Naive thymus-derived CD4-positive, alpha-beta T cell (primary cell): ENCODE measurements at regions not wholly inside any gene's neighbourhood (a gene's known extent, or its start where the extent isn't known, plus 50 kb on each side); places are given as distances from the start of the nearest gene placed in this dataset.
"Not testable (repeated sequence)": the region's sequence is repeated elsewhere in the genome, so short reads cannot be mapped to it uniquely, and the experiment has no call there.

Experiments used
- ATAC-seq: fragments of 150-1000 bp; cut with Tn5 transposase; 2 replicates; pipeline ENCODE4 v1.10.0; 2021; ENCODE audit warnings: mild to moderate bottlenecking, moderate library complexity
- CTCF ChIA-PET: fragments of 350-600 bp; sonication (Branson Sonifier 250); formaldehyde crosslinking; loops from one replicate; lab custom pipeline; 2021; ENCODE audit warnings: antibody characterized with exemption; lab: Charles Lee
- POLR2A ChIA-PET: fragments of 350-600 bp; sonication (Branson Sonifier 250); formaldehyde crosslinking; loops from one replicate; lab custom pipeline; 2021; ENCODE audit warnings: antibody characterized with exemption, inconsistent platforms; lab: Charles Lee
- DNase-seq, 9 donors: peaks; one replicate each; pipeline versions ENCODE4 v3.0.0 to v3.0.0-alpha.2; 2020 to 2022; ENCODE audit warnings: mixed read lengths in 1 of 9
- H3K27ac ChIP-seq: one replicate; pipeline ENCODE4 v1.7.0; 2013; ENCODE audit warnings: mild to moderate bottlenecking, low read depth, low read length, moderate library complexity
- H3K27me3 ChIP-seq, 2 donors: one replicate each; pipeline ENCODE4 v1.7.0; 2013; ENCODE audit warnings: low read length in 2 of 2, mild to moderate bottlenecking in 2 of 2, moderate library complexity in 2 of 2; ENCODE audit not compliant: control insufficient read depth in 2 of 2, insufficient read depth in 2 of 2
- H3K36me3 ChIP-seq, 3 experiments: 1 replicate in 2 of 3; 2 replicates in 1 of 3; pipeline ENCODE4 v1.7.0; 2013; ENCODE audit warnings: low read length in 3 of 3, mild to moderate bottlenecking in 3 of 3, moderate library complexity in 1 of 3; ENCODE audit not compliant: insufficient read depth in 3 of 3, control insufficient read depth in 2 of 3
- H3K4me1 ChIP-seq, 2 donors: one replicate each; pipeline ENCODE4 v1.7.0; 2013; ENCODE audit warnings: low read length in 2 of 2, mild to moderate bottlenecking in 2 of 2, moderate library complexity in 1 of 2; ENCODE audit not compliant: control insufficient read depth in 2 of 2, insufficient read depth in 2 of 2
- H3K4me3 ChIP-seq: 2 replicates; pipeline ENCODE4 v1.7.0; 2013; ENCODE audit warnings: mild to moderate bottlenecking, low read length
- H3K9me3 ChIP-seq, 3 experiments: 1 replicate in 2 of 3; 2 replicates in 1 of 3; pipeline ENCODE4 v1.7.0; 2013; ENCODE audit warnings: low read length in 3 of 3; ENCODE audit not compliant: control insufficient read depth in 2 of 3
- H3K27ac Mint-ChIP-seq, 9 donors: one replicate each; pipeline ENCODE4 v1.8.0; 2020 to 2022; ENCODE audit warnings: mixed read lengths in 9 of 9, mild to moderate bottlenecking in 8 of 9, moderate library complexity in 5 of 9, inconsistent platforms in 2 of 9
- H3K27me3 Mint-ChIP-seq, 5 donors: one replicate each; pipeline ENCODE4 v1.8.0; 2021 to 2022; ENCODE audit warnings: mixed read lengths in 5 of 5, mild to moderate bottlenecking in 1 of 5
- H3K36me3 Mint-ChIP-seq, 5 donors: one replicate each; pipeline ENCODE4 v1.8.0; 2020 to 2022; ENCODE audit warnings: mixed read lengths in 5 of 5, mild to moderate bottlenecking in 3 of 5, inconsistent platforms in 1 of 5
- H3K4me1 Mint-ChIP-seq, 7 donors: one replicate each; pipeline ENCODE4 v1.8.0; 2020 to 2022; ENCODE audit warnings: mixed read lengths in 7 of 7, mild to moderate bottlenecking in 3 of 7, inconsistent platforms in 1 of 7
- H3K4me3 Mint-ChIP-seq, 10 donors: one replicate each; pipeline ENCODE4 v1.8.0; 2020 to 2022; ENCODE audit warnings: mild to moderate bottlenecking in 10 of 10, mixed read lengths in 10 of 10, moderate library complexity in 6 of 10, inconsistent platforms in 2 of 10
- H3K9me3 Mint-ChIP-seq, 11 donors: one replicate each; pipeline ENCODE4 v1.8.0; 2020 to 2022; ENCODE audit warnings: mixed read lengths in 11 of 11, mild to moderate bottlenecking in 4 of 11, inconsistent platforms in 1 of 11, moderate library complexity in 1 of 11
- intact Hi-C, 2 donors: fragments of 100-400 bp; cut with micrococcal nuclease; formaldehyde crosslinking; loops; one replicate each; pipeline ENCODE4 v1.15.1; 2023

GRCh38 chr9:120310035-120310434, 269.9 kb downstream of the CDK5RAP2 start:
- CTCF ChIA-PET: no interaction called here

GRCh38 chr9:120308495-120308894, 271.5 kb downstream of the CDK5RAP2 start:
- Mint-ChIP-seq H3K4me1 (no peaks in the 10 kb centered on the region), H3K9me3 (peaks cover 0 to 20% (median 0%) of the 10 kb centered on the region in 11 donors), H3K27ac (no peak overlapping the region), H3K4me3 (no peak overlapping the region), H3K27me3 (peaks cover 5 to 26% (median 17%) of the 10 kb centered on the region in 5 donors), H3K36me3 (no peaks in the 10 kb centered on the region)
- ATAC-seq: no peak
- ChIA-PET POLR2A (no interaction called here), CTCF (no interaction called here)
- Histone ChIP-seq H3K9me3 (no peaks in the 10 kb centered on the region), H3K4me3 (no peak overlapping the region), H3K27me3 (no peaks in the 10 kb centered on the region), H3K36me3 (no peaks in the 10 kb centered on the region), H3K27ac (no peak overlapping the region), H3K4me1 (no peaks in the 10 kb centered on the region)
- no peak for DNase-seq
- intact Hi-C loops: no loop called here

More at GRCh38 chr9:120310035-120310434, 269.9 kb downstream of the CDK5RAP2 start:
- H3K27ac ChIP-seq: no peak overlapping the region
- H3K9me3 ChIP-seq: no peaks in the 10 kb centered on the region
- H3K4me1 ChIP-seq: no peaks in the 10 kb centered on the region
- no peak for ATAC-seq
- Mint-ChIP-seq H3K27ac (no peak overlapping the region), H3K4me1 (no peaks in the 10 kb centered on the region), H3K4me3 (no peak overlapping the region), H3K9me3 (peaks cover 0 to 20% (median 4%) of the 10 kb centered on the region in 11 donors), H3K27me3 (peaks cover 5 to 26% (median 17%) of the 10 kb centered on the region in 5 donors), H3K36me3 (peaks cover 0 to under 1% (median 0%) of the 10 kb centered on the region in 5 donors)
- intact Hi-C loops: no loop called here
- no peaks in the 10 kb centered on the region for H3K27me3 ChIP-seq
- H3K4me3 ChIP-seq: no peak overlapping the region
- H3K36me3 ChIP-seq: no peaks in the 10 kb centered on the region
- no peak for DNase-seq
- POLR2A ChIA-PET: no interaction called here

- Histone ChIP-seq H3K4me3 (no peak overlapping the region), H3K36me3 (no peaks in the 10 kb centered on the region), H3K27me3 (no peaks in the 10 kb centered on the region), H3K27ac (no peak overlapping the region), H3K4me1 (no peaks in the 10 kb centered on the region), H3K9me3 (no peaks in the 10 kb centered on the region)
- H3K4me3 Mint-ChIP-seq: no peak overlapping the region
- POLR2A ChIA-PET: no interaction called here
- DNase-seq (no peak), ATAC-seq (no peak)
- H3K4me1 Mint-ChIP-seq: no peaks in the 10 kb centered on the region
- no peak overlapping the region for H3K27ac Mint-ChIP-seq
- intact Hi-C loops: no loop called here
- H3K27me3 Mint-ChIP-seq: peaks cover 2 to 31% (median 18%) of the 10 kb centered on the region in 5 donors
- CTCF ChIA-PET: no interaction called here
- H3K9me3 Mint-ChIP-seq: peaks cover 0 to 24% (median 0%) of the 10 kb centered on the region in 11 donors
- H3K36me3 Mint-ChIP-seq: peaks cover 0 to 4% (median 0%) of the 10 kb centered on the region in 5 donors
Measured at GRCh38 chr9:120307599-120307998, 272.4 kb downstream of the CDK5RAP2 start.

GRCh38 chr9:120306561-120306960, 273.4 kb downstream of the CDK5RAP2 start:
- Mint-ChIP-seq H3K27me3 (peaks cover 2 to 31% (median 18%) of the 10 kb centered on the region in 5 donors), H3K36me3 (peaks cover 0 to 4% (median 0%) of the 10 kb centered on the region in 5 donors), H3K9me3 (peaks cover 0 to 18% (median 0%) of the 10 kb centered on the region in 11 donors), H3K4me3 (no peak overlapping the region), H3K4me1 (no peaks in the 10 kb centered on the region), H3K27ac (no peak overlapping the region)
- Histone ChIP-seq H3K27me3 (no peaks in the 10 kb centered on the region), H3K36me3 (no peaks in the 10 kb centered on the region), H3K9me3 (no peaks in the 10 kb centered on the region), H3K4me1 (no peaks in the 10 kb centered on the region), H3K4me3 (no peak overlapping the region), H3K27ac (no peak overlapping the region)
- ChIA-PET POLR2A (no interaction called here), CTCF (no interaction called here)
- no peak for DNase-seq
- intact Hi-C loops: no loop called here
- no peak for ATAC-seq

- peaks cover 0 to 4% (median 0%) of the 10 kb centered on the region in 5 donors for H3K36me3 Mint-ChIP-seq
- peaks cover 0 to 31% (median 16%) of the 10 kb centered on the region in 5 donors for H3K27me3 Mint-ChIP-seq
- no peaks in the 10 kb centered on the region for H3K36me3 ChIP-seq
- intact Hi-C loops: no loop called here
- H3K4me1 ChIP-seq: no peaks in the 10 kb centered on the region
- no peak overlapping the region for H3K27ac Mint-ChIP-seq
- no peak overlapping the region for H3K4me3 Mint-ChIP-seq
- ATAC-seq (no peak), DNase-seq (no peak)
- no peaks in the 10 kb centered on the region for H3K27me3 ChIP-seq
- ChIA-PET CTCF (no interaction called here), POLR2A (no interaction called here)
- H3K4me1 Mint-ChIP-seq: no peaks in the 10 kb centered on the region
- H3K4me3 ChIP-seq: no peak overlapping the region
- H3K9me3 Mint-ChIP-seq: peaks cover 0 to 16% (median 0%) of the 10 kb centered on the region in 11 donors
- H3K27ac ChIP-seq: no peak overlapping the region
- no peaks in the 10 kb centered on the region for H3K9me3 ChIP-seq
Measured at GRCh38 chr9:120306088-120306487, 273.9 kb downstream of the CDK5RAP2 start.

GRCh38 chr9:120304896-120305295, 275.1 kb downstream of the CDK5RAP2 start:
- H3K4me1 ChIP-seq, H3K4me1 Mint-ChIP-seq, H3K4me3 Mint-ChIP-seq, H3K36me3 ChIP-seq, DNase-seq, H3K27ac ChIP-seq, H3K27me3 ChIP-seq, intact Hi-C loops, H3K9me3 ChIP-seq, H3K36me3 Mint-ChIP-seq, POLR2A ChIA-PET, H3K4me3 ChIP-seq, H3K27ac Mint-ChIP-seq, ATAC-seq, CTCF ChIA-PET: not testable (repeated sequence)
- Mint-ChIP-seq H3K9me3 (peaks cover 0 to 16% (median 0%) of the 10 kb centered on the region in 11 donors), H3K27me3 (peaks cover 0 to 38% (median 13%) of the 10 kb centered on the region in 5 donors)

- H3K27me3 Mint-ChIP-seq: peaks cover 0 to 34% (median 15%) of the 10 kb centered on the region in 5 donors
- H3K36me3 ChIP-seq: no peaks in the 10 kb centered on the region
- ATAC-seq (no peak), DNase-seq (no peak)
- ChIA-PET CTCF (no interaction called here), POLR2A (no interaction called here)
- H3K4me3 Mint-ChIP-seq: no peak overlapping the region
- no peaks in the 10 kb centered on the region for H3K4me1 Mint-ChIP-seq
- H3K27ac Mint-ChIP-seq: no peak overlapping the region
- no peaks in the 10 kb centered on the region for H3K9me3 ChIP-seq
- H3K27ac ChIP-seq: no peak overlapping the region
- H3K4me3 ChIP-seq: no peak overlapping the region
- H3K36me3 Mint-ChIP-seq: peaks cover 0 to 4% (median 0%) of the 10 kb centered on the region in 5 donors
- H3K27me3 ChIP-seq: no peaks in the 10 kb centered on the region
- H3K9me3 Mint-ChIP-seq: peaks cover 0 to 16% (median 0%) of the 10 kb centered on the region in 11 donors
- intact Hi-C loops: no loop called here
- no peaks in the 10 kb centered on the region for H3K4me1 ChIP-seq
Measured at GRCh38 chr9:120303519-120303918, 276.4 kb downstream of the CDK5RAP2 start.
